A673 (cell line): ENCODE measurements at regions not wholly inside any gene's neighbourhood (a gene's known extent, or its start where the extent isn't known, plus 50 kb on each side); places are given as distances from the start of the nearest gene placed in this dataset.

Experiments used
- BruUV-seq: library from RNA; stranded (reverse); fragments of 400-500 nt; replicated peaks from 2 replicates; lab custom pipeline; 2021; lab: Mats Ljungman, UMichigan
- CTCF ChIA-PET: fragments of 300-600 bp; sonication (Branson Sonifier 250); formaldehyde crosslinking; loops from one replicate; lab custom pipeline; 2022; ENCODE audit warnings: antibody characterized with exemption; lab: Charles Lee
- POLR2A ChIA-PET: fragments of 300-600 bp; sonication (Branson Sonifier 250); formaldehyde crosslinking; loops from one replicate; lab custom pipeline; 2022; ENCODE audit warnings: antibody characterized with exemption; ENCODE audit not compliant: low non-redundant PET; lab: Charles Lee
- DNase-seq: peaks from one replicate; pipeline ENCODE4 v3.0.0-alpha.2; 2015; ENCODE audit warnings: low spot score
- H3K27ac ChIP-seq: fragments of 200-600 bp; sonication (generic); 2 replicates; pipeline ENCODE4 v1.5.1; 2016; ENCODE audit warnings: mixed run types, low read depth, mild to moderate bottlenecking, mixed read lengths, antibody characterized with exemption, low read length; ENCODE audit not compliant: poor library complexity, severe bottlenecking
- H3K27me3 ChIP-seq: fragments of 200-600 bp; sonication (generic); replicated peaks from 2 replicates; pipeline ENCODE4 v1.6.1; 2017; ENCODE audit warnings: mixed run types, low read depth, mild to moderate bottlenecking, mixed read lengths, antibody characterized with exemption, low read length; ENCODE audit not compliant: insufficient read depth, poor library complexity
- H3K36me3 ChIP-seq: fragments of 200-600 bp; sonication (generic); 2 replicates; pipeline ENCODE4 v1.6.1; 2016; ENCODE audit warnings: mixed run types, mild to moderate bottlenecking, mixed read lengths, antibody characterized with exemption, low read length; ENCODE audit not compliant: insufficient read depth, poor library complexity, severe bottlenecking
- H3K4me1 ChIP-seq: fragments of 200-600 bp; sonication (generic); 2 replicates; pipeline ENCODE4 v1.6.1; 2017; ENCODE audit warnings: mixed run types, mild to moderate bottlenecking, mixed read lengths, antibody characterized with exemption, low read length; ENCODE audit not compliant: insufficient read depth, poor library complexity, severe bottlenecking
- H3K4me3 ChIP-seq: fragments of 200-600 bp; sonication (generic); 2 replicates; pipeline ENCODE4 v1.5.1; 2016; ENCODE audit warnings: low read depth, mixed run types, mild to moderate bottlenecking, mixed read lengths, low read length; ENCODE audit not compliant: poor library complexity, severe bottlenecking
- H3K9me3 ChIP-seq: fragments of 200-600 bp; sonication (generic); 2 replicates; pipeline ENCODE4 v1.6.1; 2016; ENCODE audit warnings: mixed run types, low read depth, mild to moderate bottlenecking, mixed read lengths, antibody characterized with exemption, low read length; ENCODE audit not compliant: poor library complexity, severe bottlenecking
- CTCF ChIP-seq: fragments of 300-800, 200-600 bp; sonication (generic); conservative IDR thresholded peaks from 2 replicates; pipeline ENCODE4 v1.5.1; 2017; ENCODE audit warnings: low read depth, mild to moderate bottlenecking, antibody characterized with exemption, low read length, moderate library complexity, mixed read lengths
- EZH2 ChIP-seq: fragments of 200-600 bp; sonication (generic); IDR thresholded peaks from 2 replicates; pipeline ENCODE4 v1.6.1; 2017; ENCODE audit warnings: borderline replicate concordance, low read depth, mild to moderate bottlenecking, mixed read lengths, antibody characterized with exemption, low read length; ENCODE audit not compliant: poor library complexity, severe bottlenecking
- intact Hi-C: fragments of 100-400 bp; cut with micrococcal nuclease; formaldehyde crosslinking; loops from one replicate; pipeline ENCODE4 v1.10.0; 2022; ENCODE audit not compliant: unreplicated experiment

- intact Hi-C loops: loop anchor here (10.0 kb wide), 2 partner anchors 1049 to 1239 kb away; no protein-coding TSS in a partner anchor
- no peaks in the 10 kb centered on the region for H3K9me3 ChIP-seq
- no peak overlapping the region for H3K4me3 ChIP-seq
- H3K4me1 ChIP-seq: peaks cover 13% of the 10 kb centered on the region
- TF ChIP-seq CTCF (peak; percentile 29; the same call in 1 of the 2 replicates), EZH2 (no peak)
- POLR2A ChIA-PET: no interaction called here
- CTCF ChIA-PET: interaction anchor here (0.7 kb wide), 1 partner anchor 1285 kb away, joined by 6 read pairs; no protein-coding TSS in a partner anchor
- no peak overlapping the region for H3K27ac ChIP-seq
- no TSS peak for BruUV-seq
- no peaks in the 10 kb centered on the region for H3K36me3 ChIP-seq
- H3K27me3 ChIP-seq: no peaks in the 10 kb centered on the region
- DNase-seq: peak; percentile 81
Measured at GRCh38 chr21:35933466-35933865, 126.9 kb downstream of the SETD4 start.

- H3K27me3 ChIP-seq: no peaks in the 10 kb centered on the region
- DNase-seq: peak; percentile 89
- intact Hi-C loops: loop anchor here (10.0 kb wide), 2 partner anchors 1048 to 1238 kb away; no protein-coding TSS in a partner anchor
- ChIA-PET CTCF (no interaction called here), POLR2A (no interaction called here)
- no peak for TF ChIP-seq EZH2
- no peak for TF ChIP-seq CTCF
- no peaks in the 10 kb centered on the region for H3K36me3 ChIP-seq
- H3K27ac ChIP-seq: no peak overlapping the region
- H3K4me3 ChIP-seq: no peak overlapping the region
- peaks cover 13% of the 10 kb centered on the region for H3K4me1 ChIP-seq
- BruUV-seq: no TSS peak
- H3K9me3 ChIP-seq: no peaks in the 10 kb centered on the region
Measured at GRCh38 chr21:35932232-35932911, 128.0 kb downstream of the SETD4 start.

- ChIA-PET POLR2A (no interaction called here), CTCF (no interaction called here)
- H3K27ac ChIP-seq: no peak overlapping the region
- H3K4me3 ChIP-seq: no peak overlapping the region
- no TSS peak for BruUV-seq
- H3K36me3 ChIP-seq: no peaks in the 10 kb centered on the region
- no peaks in the 10 kb centered on the region for H3K27me3 ChIP-seq
- no peak for DNase-seq
- TF ChIP-seq CTCF (no peak), EZH2 (no peak)
- intact Hi-C loops: loop anchor here (10.0 kb wide), 2 partner anchors 1045 to 1235 kb away; no protein-coding TSS in a partner anchor
- H3K4me1 ChIP-seq: peaks cover 13% of the 10 kb centered on the region
- no peaks in the 10 kb centered on the region for H3K9me3 ChIP-seq
Measured at GRCh38 chr21:35929901-35930300, 130.4 kb downstream of the SETD4 start.
